HG03064 (cell line): ENCODE measurements at regions not wholly inside any gene's neighbourhood (a gene's known extent, or its start where the extent isn't known, plus 50 kb on each side); places are given as distances from the start of the nearest gene placed in this dataset.

Experiments used
- ATAC-seq: cut with Tn5 transposase; IDR thresholded peaks from one replicate; pipeline ENCODE4 v1.9.1; 2021; ENCODE audit warnings: low read depth; ENCODE audit not compliant: unreplicated experiment

DNA sequence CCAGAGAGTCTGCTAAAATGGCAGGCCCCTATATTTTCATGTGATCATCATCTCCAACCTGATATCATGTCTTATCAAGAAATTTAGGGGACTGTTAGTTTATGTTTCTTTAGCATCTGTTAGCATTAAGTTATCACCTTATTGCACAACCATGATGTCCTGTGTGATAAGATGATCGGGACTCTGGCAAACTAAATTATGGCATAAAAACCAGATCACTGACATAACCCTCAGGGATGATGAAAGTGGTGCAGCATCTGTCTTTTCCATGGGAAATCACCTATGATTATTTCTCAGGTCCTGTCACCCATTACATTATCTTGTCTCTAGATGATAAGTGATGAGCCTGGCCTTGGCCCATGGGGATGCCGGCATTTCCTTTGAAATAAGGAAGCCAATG is 458.6 kb upstream of the DCC start:
- ATAC-seq = no peak

- ATAC-seq = no peak
Measured at GRCh38 chr18:51884039-51884438, 456.0 kb upstream of the DCC start.

- ATAC-seq = no peak
Measured at GRCh38 chr18:51890762-51891161, 449.2 kb upstream of the DCC start.

- no peak for ATAC-seq
Measured at GRCh38 chr18:51891876-51892275, 448.1 kb upstream of the DCC start.

- no peak for ATAC-seq
Measured at GRCh38 chr18:51897884-51898283, 442.1 kb upstream of the DCC start.

- no peak for ATAC-seq
Measured at GRCh38 chr18:51907687-51908597, 432.1 kb upstream of the DCC start.

DNA sequence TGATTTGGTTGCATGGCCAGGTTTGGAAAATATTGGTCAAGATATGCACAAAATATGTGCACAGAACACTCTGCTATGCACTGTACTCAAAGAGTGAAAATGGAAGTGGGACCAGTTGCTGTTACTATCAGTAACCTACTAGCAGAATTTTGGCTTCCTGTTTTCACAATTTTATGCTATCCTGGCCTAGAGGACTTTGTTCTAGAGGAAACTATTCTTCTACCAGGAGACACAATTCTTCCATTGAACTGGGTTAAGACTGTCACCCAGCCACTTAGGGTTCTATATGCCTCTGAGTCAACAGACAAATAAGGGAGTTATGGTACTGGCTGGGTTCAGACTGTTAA is 431.4 kb upstream of the DCC start:
- no peak for ATAC-seq

- no peak for ATAC-seq
Measured at GRCh38 chr18:51911584-51911983, 428.4 kb upstream of the DCC start.

- ATAC-seq = no peak
Measured at GRCh38 chr18:51912381-51912780, 427.6 kb upstream of the DCC start.

GRCh38 chr18:51915176-51915575 is 424.8 kb upstream of the DCC start:
- no peak for ATAC-seq

DNA sequence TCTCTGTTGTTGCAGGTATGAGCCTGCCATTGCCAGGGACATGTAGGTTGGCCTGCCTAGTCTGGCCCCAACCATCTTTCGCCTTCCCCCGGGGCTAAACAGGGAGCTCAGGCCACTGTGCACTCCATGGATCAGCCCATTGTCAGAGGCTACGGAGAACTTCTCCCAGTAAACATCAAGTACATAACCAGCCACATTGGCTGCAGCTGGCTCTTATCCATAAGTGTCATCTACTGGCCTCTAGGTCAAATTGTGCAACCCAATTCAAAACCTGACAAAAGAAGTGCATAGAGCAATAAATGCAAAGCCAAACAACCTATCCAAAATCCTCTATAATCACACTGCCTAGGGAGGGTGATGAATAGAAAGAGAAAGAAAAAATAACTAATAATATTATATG is 418.1 kb upstream of the DCC start:
- ATAC-seq = no peak

DNA sequence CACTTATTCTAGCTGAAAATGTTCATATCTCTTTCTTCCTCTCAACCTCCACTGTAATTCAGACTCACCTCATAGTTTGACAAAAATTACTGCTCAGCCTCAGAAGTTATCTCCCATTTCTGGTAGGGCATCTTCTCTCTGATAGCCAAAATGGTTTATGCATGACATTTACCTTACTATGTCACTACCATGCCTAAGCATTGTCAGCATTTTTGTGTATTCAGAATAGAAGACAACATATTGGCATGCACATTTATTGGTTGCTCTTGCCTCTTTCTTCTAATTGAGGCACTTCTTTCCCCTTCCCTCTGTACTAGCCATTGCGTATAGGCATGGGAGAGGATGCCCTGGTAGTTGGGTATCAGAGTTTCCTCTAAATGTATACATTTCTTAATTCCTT is 406.1 kb upstream of the DCC start:
- ATAC-seq = no peak

DNA sequence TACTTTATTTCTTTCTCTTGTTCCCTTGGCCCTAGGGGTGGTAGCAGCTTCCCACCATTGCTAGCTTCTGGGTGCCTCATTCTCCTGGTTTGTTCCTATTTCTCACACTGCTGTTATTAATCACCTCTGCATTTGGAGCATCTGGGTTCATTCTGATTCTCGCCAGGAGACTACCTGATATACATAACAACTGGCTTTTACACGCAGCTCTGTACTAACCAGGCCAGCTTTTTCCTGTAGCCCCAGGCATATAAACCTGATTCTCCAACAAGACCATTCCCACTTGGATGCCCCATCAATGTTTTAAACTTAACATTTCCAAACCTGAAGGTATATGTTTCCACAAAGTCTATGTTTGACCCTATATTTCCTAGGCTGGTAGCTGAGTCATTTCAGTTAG is 403.9 kb upstream of the DCC start:
- ATAC-seq = no peak

GRCh38 chr18:51941999-51942398 is 398.0 kb upstream of the DCC start:
- no peak for ATAC-seq

DNA sequence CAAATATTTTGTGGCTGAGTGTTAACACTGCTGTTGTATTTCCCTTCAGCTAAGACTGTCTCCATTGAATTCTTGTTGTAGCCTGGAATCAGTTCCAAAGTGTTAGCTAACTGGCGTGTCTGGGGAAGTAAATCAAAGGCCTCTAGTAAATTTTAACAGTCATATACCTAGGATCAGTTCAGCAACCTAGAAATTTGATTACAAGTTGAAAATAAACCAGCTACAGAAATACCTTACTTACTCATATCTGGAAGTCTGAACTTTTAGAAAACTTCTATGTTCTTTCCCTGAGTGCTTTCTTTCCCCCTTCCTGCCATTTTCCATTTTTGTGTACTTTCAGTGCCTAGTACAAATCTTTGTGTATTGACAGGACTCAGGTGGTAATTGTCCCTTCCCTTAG is 396.7 kb upstream of the DCC start:
- no peak for ATAC-seq

GRCh38 chr18:51946946-51947345 is 393.1 kb upstream of the DCC start:
- ATAC-seq = no peak

DNA sequence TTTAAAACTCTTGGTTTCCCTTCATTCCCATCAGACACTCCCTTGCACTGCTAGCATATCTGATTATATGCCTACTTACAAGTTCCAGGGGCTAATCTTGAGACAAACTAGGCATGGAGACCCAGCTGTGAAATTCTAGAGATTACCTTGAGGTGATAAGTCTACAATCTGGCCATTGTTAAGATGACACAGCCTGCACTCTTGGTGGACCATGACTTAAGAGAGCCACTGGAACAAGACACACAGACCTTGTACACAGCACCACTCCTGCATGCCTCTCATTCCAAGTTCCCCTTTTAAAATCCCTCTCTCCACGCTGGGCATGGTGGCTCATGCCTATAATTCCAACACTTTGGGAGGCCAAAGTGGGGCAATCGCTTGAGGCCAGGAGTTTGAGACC is 387.2 kb upstream of the DCC start:
- no peak for ATAC-seq

DNA sequence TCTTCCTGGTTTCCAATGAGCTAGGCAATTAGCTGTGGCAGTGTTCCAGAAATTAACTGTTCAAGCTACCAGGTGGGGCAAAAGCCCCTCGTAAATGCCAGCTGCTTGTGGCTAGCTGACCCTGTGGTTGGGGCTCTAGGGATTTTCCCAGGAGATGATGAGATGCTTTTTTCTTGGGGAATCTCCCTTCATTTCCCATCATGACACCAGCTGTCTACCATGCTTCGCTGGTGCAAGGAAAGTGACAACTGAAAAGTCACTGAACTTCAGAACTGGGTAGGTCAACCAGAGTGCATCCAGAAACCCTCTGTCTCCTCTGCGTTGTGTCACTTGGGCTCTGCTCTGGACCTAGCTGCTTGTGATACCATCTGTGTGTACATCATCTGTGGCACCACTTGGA is 386.5 kb upstream of the DCC start:
- peak; percentile 82 for ATAC-seq

DNA sequence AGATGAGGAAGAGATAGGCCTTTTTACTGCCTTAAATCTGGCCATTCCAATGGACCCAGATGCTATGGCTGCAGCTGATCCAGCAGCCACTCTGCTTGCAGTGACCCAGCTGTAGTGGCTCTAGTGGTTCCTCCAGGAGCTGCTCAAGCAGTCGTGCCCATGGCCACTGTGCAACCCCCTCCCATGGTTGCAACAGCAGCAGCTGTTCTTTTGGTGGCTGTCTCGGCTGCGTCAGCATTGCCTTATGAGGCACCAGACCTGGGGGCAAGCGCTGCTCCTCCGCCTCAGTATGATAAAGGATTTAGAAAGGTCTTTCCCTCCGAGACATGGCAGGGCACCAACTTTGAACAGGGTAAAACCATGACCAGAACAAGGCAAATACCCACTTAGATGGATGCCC is 384.9 kb upstream of the DCC start:
- no peak for ATAC-seq

- no peak for ATAC-seq
Measured at GRCh38 chr18:51957001-51957400, 383.0 kb upstream of the DCC start.

DNA sequence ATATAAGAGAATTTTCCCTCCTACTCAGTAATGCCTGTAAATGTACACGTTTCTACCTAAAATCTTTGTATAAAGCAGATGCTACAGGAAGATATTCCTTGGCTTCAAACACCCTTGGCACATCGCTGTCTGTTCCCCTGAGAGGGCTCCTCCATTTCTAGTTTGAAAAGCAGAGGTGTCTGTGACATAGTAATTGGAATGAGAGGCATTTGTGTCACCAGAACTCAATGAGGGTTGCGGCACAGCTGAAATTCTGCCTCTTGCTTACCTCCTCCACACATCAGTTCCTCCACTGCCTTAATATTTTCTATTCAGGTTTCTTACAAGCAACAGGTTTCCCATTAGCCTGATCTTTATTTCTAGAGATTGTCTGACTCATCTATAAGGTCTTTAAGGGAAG is 359.9 kb upstream of the DCC start:
- ATAC-seq = no peak

DNA sequence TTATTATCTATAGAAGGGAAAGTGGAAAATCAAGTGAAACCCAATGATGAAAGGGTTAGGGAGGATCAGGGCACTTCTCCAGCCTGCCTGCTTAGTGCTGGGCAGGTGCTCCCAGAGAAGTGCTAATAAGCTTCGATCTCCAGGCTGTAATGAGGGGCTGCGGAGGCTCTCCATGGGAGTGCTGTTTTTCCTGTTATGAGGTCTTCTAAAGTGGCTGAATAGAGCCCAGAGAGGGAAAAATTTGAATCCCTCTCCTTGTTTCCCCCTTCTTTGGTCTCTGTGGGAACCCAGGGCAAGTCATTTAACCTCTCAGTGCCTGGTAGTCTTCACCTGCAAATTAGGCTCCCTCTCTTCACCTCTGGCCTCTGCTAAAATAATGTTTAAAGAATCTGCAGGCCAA is 351.7 kb upstream of the DCC start:
- ATAC-seq = no peak

DNA sequence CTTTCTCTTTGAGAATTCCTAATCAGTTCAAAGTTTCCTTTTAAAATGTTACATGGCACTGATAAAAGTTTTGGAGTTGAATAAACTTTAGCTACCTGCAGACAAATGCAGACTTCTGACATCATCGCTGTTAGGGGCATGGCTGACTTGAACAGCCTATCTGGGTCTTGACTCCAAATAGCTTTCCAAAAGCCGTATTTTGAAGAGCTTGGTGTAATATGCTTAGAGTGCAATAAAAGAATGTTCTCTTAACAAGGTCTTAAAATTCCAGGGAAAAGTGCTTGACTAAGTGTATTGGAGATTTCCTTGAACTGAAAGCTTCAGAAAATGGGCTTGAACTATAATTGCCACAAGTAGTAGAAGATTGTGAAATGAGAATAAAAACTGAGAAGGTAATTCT is 342.9 kb upstream of the DCC start:
- no peak for ATAC-seq
